ENCODE measurements at regions not wholly inside any gene's neighbourhood (a gene's known extent, or its start where the extent isn't known, plus 50 kb on each side); places are given as distances from the start of the nearest gene placed in this dataset.

DNA sequence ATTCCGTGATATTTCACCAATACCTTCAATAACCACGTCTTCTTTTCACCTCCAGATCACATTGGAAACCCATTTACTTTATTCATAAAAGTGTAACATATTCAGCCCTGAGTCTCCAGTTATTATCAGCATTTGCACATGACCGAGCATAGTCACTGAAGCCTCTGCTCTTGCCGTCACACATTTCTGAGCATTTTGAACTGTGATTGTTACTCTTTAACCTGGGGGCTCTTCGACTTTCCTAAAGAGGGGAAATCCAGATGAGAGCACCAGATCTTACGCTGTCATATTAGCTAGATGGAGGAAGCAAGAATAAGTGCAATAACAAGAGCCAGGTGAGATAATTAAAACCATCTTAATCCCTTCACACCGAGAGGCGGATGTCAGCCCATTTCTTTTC lies 260.0 kb upstream of the NRP1 start:
- TF ChIP-seq, protein P1, sequence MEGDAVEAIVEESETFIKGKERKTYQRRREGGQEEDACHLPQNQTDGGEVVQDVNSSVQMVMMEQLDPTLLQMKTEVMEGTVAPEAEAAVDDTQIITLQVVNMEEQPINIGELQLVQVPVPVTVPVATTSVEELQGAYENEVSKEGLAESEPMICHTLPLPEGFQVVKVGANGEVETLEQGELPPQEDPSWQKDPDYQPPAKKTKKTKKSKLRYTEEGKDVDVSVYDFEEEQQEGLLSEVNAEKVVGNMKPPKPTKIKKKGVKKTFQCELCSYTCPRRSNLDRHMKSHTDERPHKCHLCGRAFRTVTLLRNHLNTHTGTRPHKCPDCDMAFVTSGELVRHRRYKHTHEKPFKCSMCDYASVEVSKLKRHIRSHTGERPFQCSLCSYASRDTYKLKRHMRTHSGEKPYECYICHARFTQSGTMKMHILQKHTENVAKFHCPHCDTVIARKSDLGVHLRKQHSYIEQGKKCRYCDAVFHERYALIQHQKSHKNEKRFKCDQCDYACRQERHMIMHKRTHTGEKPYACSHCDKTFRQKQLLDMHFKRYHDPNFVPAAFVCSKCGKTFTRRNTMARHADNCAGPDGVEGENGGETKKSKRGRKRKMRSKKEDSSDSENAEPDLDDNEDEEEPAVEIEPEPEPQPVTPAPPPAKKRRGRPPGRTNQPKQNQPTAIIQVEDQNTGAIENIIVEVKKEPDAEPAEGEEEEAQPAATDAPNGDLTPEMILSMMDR (IDR thresholded peaks at IDR 0.05): no peak
- no peak for TF ChIP-seq POLR2A (IDR thresholded peaks at IDR 0.05)

Data from right lobe of liver (tissue), 4 donors.